ENCODE measurements at regions not wholly inside any gene's neighbourhood (a gene's known extent, or its start where the extent isn't known, plus 50 kb on each side); places are given as distances from the start of the nearest gene placed in this dataset.

DNA sequence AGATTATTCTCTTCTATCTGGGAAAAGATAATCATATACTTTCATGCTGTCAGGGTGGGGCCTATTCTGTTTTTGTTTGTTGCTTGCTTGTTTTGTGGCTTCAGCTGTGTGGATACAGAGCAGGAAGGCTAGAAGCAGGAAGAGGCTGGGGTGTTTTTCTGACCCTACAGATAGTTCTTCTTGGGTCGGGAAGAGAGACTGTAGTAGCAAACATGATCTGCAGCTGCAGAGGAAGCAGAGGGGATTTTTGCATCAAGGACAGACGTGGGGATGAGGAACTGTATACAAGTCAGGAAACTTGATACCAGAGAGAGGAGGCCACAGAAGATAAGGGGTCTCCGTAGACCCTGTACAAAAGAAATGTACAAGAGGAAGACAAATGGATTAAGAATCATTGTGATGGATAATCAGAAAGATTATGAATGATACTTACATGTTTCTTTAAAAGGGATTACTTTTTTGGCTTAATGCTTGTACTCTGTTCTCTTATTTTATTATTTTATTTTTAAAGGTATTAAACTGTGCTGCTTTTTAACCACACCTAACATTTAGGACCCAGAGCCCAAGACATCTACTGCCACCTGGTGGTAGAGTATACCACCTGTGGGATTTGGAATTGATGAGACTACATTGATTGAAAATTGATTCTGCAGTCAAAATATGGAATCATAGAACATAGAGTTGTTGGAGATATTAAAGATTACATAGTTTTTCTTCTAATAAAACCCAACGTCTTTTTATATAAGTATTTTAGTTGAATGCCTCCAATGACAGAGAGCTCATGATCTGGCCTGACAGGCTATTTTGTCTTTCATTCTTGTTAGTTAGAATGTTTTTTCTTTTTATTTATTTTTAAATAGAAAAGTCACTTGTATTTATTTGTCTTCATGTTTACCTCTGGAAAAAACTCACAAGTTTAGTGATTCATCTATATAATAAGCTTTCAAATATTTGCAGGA lies 87.3 kb upstream of the ROPN1 start:
- H3K4me3 ChIP-seq (ENCODE audit: low read depth in 1 of 3, low read length in 3 of 3), result no peak overlapping the region
- WGBS, result 34% methylated on average over 4 of the region's 4 CpGs
- no peaks in the 10 kb centered on the region for H3K9me3 ChIP-seq (ENCODE audit: control insufficient read depth in 4 of 4, low read length in 3 of 4)
- H3K36me3 ChIP-seq (ENCODE audit: control insufficient read depth in 4 of 4, insufficient read depth in 3 of 4, low read depth in 1 of 4, low read length in 3 of 4), result no peaks in the 10 kb centered on the region
- TF ChIP-seq, protein P1, sequence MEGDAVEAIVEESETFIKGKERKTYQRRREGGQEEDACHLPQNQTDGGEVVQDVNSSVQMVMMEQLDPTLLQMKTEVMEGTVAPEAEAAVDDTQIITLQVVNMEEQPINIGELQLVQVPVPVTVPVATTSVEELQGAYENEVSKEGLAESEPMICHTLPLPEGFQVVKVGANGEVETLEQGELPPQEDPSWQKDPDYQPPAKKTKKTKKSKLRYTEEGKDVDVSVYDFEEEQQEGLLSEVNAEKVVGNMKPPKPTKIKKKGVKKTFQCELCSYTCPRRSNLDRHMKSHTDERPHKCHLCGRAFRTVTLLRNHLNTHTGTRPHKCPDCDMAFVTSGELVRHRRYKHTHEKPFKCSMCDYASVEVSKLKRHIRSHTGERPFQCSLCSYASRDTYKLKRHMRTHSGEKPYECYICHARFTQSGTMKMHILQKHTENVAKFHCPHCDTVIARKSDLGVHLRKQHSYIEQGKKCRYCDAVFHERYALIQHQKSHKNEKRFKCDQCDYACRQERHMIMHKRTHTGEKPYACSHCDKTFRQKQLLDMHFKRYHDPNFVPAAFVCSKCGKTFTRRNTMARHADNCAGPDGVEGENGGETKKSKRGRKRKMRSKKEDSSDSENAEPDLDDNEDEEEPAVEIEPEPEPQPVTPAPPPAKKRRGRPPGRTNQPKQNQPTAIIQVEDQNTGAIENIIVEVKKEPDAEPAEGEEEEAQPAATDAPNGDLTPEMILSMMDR (IDR thresholded peaks at IDR 0.05; ENCODE audit: low read depth, low read length, missing input control), result peak; percentile 69
- TF ChIP-seq RAD21 (IDR thresholded peaks at IDR 0.05), result peak; percentile 86 to 88
- no peak for TF ChIP-seq SP1 (IDR thresholded peaks at IDR 0.05)
- no peak overlapping the region for H3K27ac ChIP-seq (ENCODE audit: low read depth in 1 of 2, low read length in 2 of 2)
- no peaks in the 10 kb centered on the region for H3K4me1 ChIP-seq (ENCODE audit: control insufficient read depth in 4 of 4, insufficient read depth in 4 of 4, low read length in 3 of 4)
- no peaks in the 10 kb centered on the region for H3K27me3 ChIP-seq (ENCODE audit: control insufficient read depth in 4 of 4, insufficient read depth in 4 of 4, low read length in 3 of 4)
- no peak overlapping the region for H3K9ac ChIP-seq (ENCODE audit: low read depth in 1 of 2, low read length in 2 of 2)
- no peak for DNase-seq (ENCODE audit: low spot score)

DNA sequence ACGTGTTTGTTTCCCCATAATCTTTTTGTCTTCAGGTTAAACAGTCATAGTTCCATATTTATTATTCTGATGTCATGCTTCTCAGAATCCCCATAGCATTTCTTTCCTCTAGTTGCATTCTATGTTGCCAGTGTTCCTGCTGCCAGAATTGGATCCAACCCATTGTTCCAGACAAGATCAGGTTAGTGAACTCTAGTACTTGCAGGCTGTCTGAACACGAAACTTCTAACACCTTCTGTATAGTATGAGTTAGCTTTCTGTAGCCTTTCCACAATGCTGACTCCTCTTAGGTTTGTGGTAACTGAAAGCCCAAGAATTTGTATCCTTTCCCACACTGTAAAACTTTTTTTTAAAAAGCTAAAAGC lies 88.0 kb upstream of the ROPN1 start:
- Histone ChIP-seq H3K9me3 (ENCODE audit: control insufficient read depth in 4 of 4, low read length in 3 of 4) (no peaks in the 10 kb centered on the region), H3K9ac (ENCODE audit: low read depth in 1 of 2, low read length in 2 of 2) (no peak overlapping the region), H3K27me3 (ENCODE audit: control insufficient read depth in 4 of 4, insufficient read depth in 4 of 4, low read length in 3 of 4) (no peaks in the 10 kb centered on the region), H3K27ac (ENCODE audit: low read depth in 1 of 2, low read length in 2 of 2) (no peak overlapping the region), H3K4me3 (ENCODE audit: low read depth in 1 of 3, low read length in 3 of 3) (no peak overlapping the region), H3K36me3 (ENCODE audit: control insufficient read depth in 4 of 4, insufficient read depth in 3 of 4, low read depth in 1 of 4, low read length in 3 of 4) (no peaks in the 10 kb centered on the region), H3K4me1 (ENCODE audit: control insufficient read depth in 4 of 4, insufficient read depth in 4 of 4, low read length in 3 of 4) (no peaks in the 10 kb centered on the region)
- no peak for DNase-seq (ENCODE audit: low spot score)
- WGBS, result 76% methylated on average over 2 of the region's 2 CpGs
- TF ChIP-seq HNF4A (conservative IDR thresholded peaks at IDR 0.05) (no peak), JUND (IDR thresholded peaks at IDR 0.05) (no peak), RXRA (IDR thresholded peaks at IDR 0.05) (no peak), YY1 (IDR thresholded peaks at IDR 0.05) (no peak), SP1 (IDR thresholded peaks at IDR 0.05) (no peak), FOXA1 (IDR thresholded peaks at IDR 0.05) (no peak), EGR1 (IDR thresholded peaks at IDR 0.05; ENCODE audit: low read depth in 2 of 2) (no peak), TAF1 (conservative IDR thresholded peaks at IDR 0.05) (no peak), HNF4G (IDR thresholded peaks at IDR 0.05) (no peak), FOXA2 (IDR thresholded peaks at IDR 0.05) (no peak), GABPA (IDR thresholded peaks at IDR 0.05 in 1 of 2, conservative IDR thresholded peaks at IDR 0.05 in 1 of 2) (no peak), RAD21 (IDR thresholded peaks at IDR 0.05) (no peak), NR2F2 (IDR thresholded peaks at IDR 0.05) (no peak)
- TF ChIP-seq, protein P1 (IDR thresholded peaks at IDR 0.05; ENCODE audit: low read depth, low read length, missing input control), result no peak
- TF ChIP-seq, protein P2, sequence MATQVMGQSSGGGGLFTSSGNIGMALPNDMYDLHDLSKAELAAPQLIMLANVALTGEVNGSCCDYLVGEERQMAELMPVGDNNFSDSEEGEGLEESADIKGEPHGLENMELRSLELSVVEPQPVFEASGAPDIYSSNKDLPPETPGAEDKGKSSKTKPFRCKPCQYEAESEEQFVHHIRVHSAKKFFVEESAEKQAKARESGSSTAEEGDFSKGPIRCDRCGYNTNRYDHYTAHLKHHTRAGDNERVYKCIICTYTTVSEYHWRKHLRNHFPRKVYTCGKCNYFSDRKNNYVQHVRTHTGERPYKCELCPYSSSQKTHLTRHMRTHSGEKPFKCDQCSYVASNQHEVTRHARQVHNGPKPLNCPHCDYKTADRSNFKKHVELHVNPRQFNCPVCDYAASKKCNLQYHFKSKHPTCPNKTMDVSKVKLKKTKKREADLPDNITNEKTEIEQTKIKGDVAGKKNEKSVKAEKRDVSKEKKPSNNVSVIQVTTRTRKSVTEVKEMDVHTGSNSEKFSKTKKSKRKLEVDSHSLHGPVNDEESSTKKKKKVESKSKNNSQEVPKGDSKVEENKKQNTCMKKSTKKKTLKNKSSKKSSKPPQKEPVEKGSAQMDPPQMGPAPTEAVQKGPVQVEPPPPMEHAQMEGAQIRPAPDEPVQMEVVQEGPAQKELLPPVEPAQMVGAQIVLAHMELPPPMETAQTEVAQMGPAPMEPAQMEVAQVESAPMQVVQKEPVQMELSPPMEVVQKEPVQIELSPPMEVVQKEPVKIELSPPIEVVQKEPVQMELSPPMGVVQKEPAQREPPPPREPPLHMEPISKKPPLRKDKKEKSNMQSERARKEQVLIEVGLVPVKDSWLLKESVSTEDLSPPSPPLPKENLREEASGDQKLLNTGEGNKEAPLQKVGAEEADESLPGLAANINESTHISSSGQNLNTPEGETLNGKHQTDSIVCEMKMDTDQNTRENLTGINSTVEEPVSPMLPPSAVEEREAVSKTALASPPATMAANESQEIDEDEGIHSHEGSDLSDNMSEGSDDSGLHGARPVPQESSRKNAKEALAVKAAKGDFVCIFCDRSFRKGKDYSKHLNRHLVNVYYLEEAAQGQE (IDR thresholded peaks at IDR 0.05), result no peak
- TF ChIP-seq, protein P3, sequence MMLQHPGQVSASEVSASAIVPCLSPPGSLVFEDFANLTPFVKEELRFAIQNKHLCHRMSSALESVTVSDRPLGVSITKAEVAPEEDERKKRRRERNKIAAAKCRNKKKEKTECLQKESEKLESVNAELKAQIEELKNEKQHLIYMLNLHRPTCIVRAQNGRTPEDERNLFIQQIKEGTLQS (IDR thresholded peaks at IDR 0.05), result no peak
- TF ChIP-seq, protein P4, sequence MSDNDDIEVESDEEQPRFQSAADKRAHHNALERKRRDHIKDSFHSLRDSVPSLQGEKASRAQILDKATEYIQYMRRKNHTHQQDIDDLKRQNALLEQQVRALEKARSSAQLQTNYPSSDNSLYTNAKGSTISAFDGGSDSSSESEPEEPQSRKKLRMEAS (IDR thresholded peaks at IDR 0.05), result no peak
- TF ChIP-seq, protein P5, sequence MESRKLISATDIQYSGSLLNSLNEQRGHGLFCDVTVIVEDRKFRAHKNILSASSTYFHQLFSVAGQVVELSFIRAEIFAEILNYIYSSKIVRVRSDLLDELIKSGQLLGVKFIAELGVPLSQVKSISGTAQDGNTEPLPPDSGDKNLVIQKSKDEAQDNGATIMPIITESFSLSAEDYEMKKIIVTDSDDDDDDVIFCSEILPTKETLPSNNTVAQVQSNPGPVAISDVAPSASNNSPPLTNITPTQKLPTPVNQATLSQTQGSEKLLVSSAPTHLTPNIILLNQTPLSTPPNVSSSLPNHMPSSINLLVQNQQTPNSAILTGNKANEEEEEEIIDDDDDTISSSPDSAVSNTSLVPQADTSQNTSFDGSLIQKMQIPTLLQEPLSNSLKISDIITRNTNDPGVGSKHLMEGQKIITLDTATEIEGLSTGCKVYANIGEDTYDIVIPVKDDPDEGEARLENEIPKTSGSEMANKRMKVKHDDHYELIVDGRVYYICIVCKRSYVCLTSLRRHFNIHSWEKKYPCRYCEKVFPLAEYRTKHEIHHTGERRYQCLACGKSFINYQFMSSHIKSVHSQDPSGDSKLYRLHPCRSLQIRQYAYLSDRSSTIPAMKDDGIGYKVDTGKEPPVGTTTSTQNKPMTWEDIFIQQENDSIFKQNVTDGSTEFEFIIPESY (IDR thresholded peaks at IDR 0.05), result no peak

Measured in liver (tissue), 8 donors.